Astrocyte of the spinal cord (primary cell): ENCODE measurements at regions not wholly inside any gene's neighbourhood (a gene's known extent, or its start where the extent isn't known, plus 50 kb on each side); places are given as distances from the start of the nearest gene placed in this dataset.

Source experiments
- DNase-seq: peaks from one replicate; pipeline ENCODE4 v3.0.0; 2011; ENCODE audit warnings: low read depth, low spot score
- H3K4me3 ChIP-seq: 2 replicates; pipeline ENCODE4 v1.5.1; 2011; ENCODE audit warnings: low read depth, mild to moderate bottlenecking, low read length, moderate library complexity
- in situ Hi-C: cut with HindIII; loops from 2 replicates; pipeline ENCODE4 v1.10.0; 2017; ENCODE audit warnings: low sequenced_read_pairs
- TF ChIP-seq, protein P1 (sequence below): IDR thresholded peaks from 2 replicates; pipeline ENCODE4 v1.5.1; 2012; ENCODE audit warnings: low read depth, mild to moderate bottlenecking, low read length, inconsistent platforms

DNA sequence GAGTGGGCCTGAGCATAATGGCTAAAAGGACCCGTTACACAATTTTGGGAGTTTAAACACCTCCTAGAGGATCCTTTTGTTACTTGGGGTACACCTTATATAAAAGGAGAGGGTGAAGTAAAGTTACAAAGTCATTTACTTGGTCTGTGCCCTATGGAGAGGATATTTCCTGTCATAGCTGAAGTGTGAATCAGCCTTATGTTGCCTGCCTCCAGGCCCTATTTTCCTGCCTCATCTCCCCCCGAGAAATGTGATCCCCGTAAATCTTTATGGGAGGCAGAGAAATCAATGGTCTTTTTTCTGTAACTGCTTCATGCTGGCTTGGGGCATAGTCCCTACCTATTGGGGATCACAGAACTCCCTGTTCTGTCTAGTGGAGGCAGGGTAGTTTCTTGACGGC is 906.6 kb downstream of the DSC3 start:
- no peak overlapping the region for H3K4me3 ChIP-seq
- in situ Hi-C loops: no loop called here
- no peak for DNase-seq
- TF ChIP-seq, protein P1, sequence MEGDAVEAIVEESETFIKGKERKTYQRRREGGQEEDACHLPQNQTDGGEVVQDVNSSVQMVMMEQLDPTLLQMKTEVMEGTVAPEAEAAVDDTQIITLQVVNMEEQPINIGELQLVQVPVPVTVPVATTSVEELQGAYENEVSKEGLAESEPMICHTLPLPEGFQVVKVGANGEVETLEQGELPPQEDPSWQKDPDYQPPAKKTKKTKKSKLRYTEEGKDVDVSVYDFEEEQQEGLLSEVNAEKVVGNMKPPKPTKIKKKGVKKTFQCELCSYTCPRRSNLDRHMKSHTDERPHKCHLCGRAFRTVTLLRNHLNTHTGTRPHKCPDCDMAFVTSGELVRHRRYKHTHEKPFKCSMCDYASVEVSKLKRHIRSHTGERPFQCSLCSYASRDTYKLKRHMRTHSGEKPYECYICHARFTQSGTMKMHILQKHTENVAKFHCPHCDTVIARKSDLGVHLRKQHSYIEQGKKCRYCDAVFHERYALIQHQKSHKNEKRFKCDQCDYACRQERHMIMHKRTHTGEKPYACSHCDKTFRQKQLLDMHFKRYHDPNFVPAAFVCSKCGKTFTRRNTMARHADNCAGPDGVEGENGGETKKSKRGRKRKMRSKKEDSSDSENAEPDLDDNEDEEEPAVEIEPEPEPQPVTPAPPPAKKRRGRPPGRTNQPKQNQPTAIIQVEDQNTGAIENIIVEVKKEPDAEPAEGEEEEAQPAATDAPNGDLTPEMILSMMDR: no peak

DNA sequence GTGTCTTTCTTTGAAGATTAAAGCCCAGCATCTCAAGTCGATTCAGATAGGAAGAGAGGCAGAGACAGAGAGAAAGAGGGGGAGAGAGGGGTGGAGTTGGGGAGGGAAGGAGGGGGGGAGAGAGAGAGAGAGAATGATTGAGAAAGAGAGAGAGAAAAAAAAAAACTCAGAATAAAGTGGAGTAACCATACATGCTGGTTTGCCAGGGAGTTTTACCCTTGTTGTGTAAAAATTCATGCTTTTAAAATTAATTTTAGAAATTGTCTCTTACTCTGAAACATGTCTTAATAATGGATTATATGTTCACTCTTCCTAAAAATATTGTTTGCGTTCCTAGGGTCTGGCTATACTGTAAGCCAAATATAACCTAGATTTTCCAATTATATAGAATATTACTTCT is 908.5 kb downstream of the DSC3 start:
- TF ChIP-seq, protein P1: no peak
- in situ Hi-C loops: no loop called here
- no peak for DNase-seq
- H3K4me3 ChIP-seq: no peak overlapping the region

DNA sequence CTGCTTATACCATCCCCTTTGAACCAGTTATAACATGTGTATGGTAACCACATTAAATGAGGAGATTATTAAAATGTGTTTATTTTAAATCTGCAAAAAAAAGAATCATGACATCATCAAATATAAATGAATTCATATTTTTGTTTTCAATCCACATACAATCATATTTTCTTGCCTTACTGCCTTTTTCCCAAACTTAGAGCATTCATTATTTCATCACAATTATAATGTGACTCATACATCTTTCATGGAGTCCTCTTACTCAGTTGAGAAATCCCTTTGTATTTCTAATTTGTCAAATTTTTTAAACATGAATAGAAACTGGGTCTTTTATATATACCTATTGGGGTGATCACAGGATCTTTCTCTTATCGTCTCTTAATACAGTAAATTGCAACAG is 909.6 kb downstream of the DSC3 start:
- in situ Hi-C loops: no loop called here

DNA sequence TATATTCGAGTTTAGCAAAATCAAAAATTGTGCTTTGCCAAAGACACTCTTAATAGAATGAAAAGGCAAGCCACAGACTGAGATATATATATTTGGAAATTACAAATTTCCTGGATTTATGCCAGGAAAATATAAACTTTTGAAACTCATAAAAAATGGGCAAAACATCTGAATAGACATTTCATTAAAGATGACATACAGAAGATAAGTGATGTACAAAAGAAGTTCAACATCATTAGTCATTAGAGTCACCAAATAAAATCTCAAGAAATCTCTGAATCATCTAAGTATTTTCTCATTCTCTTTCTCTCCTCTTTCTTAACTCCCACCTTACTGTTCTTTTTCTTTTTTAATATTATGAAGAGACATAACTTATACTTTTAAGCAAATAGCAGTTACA is 921.1 kb downstream of the DSC3 start:
- in situ Hi-C loops: no loop called here
- TF ChIP-seq, protein P1: no peak
- no peak overlapping the region for H3K4me3 ChIP-seq
- DNase-seq: no peak

More for the DNA sequence above, 909.6 kb downstream of the DSC3 start:
- TF ChIP-seq, protein P1: no peak
- no peak for DNase-seq
- H3K4me3 ChIP-seq: no peak overlapping the region

DNA sequence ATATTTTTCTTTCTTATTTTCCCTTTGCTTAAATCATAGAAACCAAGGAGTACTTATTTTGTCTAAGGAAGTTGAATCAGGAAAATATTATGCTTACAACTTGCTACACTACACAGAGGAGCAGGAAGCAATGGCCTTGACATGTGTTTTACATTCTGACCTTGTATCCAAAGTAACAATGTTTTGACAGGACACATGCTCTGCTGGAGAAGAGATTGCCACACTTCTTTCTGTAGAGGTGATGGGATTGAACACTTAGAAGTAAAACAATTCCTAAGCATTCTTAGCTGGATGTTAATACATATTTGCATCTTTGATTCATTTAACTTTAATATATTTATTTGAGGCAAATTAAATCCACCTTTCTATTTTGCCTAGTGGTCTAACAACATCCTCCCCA is 929.1 kb downstream of the DSC3 start:
- TF ChIP-seq, protein P1: no peak
- H3K4me3 ChIP-seq: no peak overlapping the region
- DNase-seq: no peak
- in situ Hi-C loops: no loop called here

DNA sequence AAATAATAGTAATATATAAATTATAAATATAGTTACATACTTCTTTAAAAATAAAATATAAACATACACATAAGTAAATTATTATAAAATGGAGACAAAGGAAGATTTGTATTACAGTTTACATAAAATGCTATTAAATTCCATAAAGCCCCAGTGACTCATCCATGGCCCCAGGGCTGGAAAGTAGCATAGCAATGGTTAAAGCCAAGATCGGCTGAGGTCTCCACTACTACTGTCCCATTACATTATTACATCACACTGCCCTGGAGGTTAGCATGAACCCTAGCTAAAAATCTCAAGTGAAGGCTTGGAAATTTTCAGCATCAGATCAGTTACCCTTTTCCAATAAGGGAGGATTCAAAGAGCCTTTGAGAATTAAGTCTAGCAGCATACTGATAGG is 936.2 kb downstream of the DSC3 start:
- in situ Hi-C loops: no loop called here
- TF ChIP-seq, protein P1: no peak
- DNase-seq: peak; percentile 9
- H3K4me3 ChIP-seq: no peak overlapping the region

DNA sequence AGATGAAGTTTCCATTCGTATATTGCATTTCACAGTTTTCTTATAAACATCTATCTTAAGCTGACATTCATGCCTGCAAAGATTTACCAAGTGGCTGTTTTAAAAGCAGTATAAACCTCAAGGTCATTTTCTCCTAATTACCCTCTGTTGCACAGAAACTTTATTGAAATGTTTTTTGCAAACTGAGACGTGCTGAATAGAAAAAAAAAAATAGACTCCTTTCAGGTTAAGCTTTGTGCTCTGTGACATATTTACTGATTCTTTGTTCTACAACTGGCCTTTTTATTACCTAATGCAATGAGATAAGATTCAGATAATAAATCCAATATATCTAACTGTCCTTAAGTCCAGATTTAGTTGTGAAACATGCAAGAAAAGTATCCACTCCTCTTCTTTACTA is 938.7 kb downstream of the DSC3 start:
- TF ChIP-seq, protein P1: no peak
- DNase-seq: no peak
- H3K4me3 ChIP-seq: no peak overlapping the region
- in situ Hi-C loops: no loop called here
